Right lobe of liver (tissue), 4 donors: ENCODE measurements at regions not wholly inside any gene's neighbourhood (a gene's known extent, or its start where the extent isn't known, plus 50 kb on each side); places are given as distances from the start of the nearest gene placed in this dataset.

Experiments used
- POLR2A ChIP-seq: fragments of 450-650 bp; IDR thresholded peaks from one replicate; pipeline ENCODE4 v1.6.1; 2017; ENCODE audit warnings: antibody characterized with exemption, mild to moderate bottlenecking
- TF ChIP-seq, protein P1 (sequence below), 4 donors: fragments of 200-600 bp in 3 of 4; fragments of 450-650 bp in 1 of 4; IDR thresholded peaks; one replicate each; pipeline versions ENCODE4 v1.5.1 to v1.8.0; 2016 to 2022; ENCODE audit warnings: antibody characterized with exemption in 4 of 4, mild to moderate bottlenecking in 2 of 4
- donor health status: DM: no; HTN: no; CAD: no.
- donor health status: DM: no; HTN: no; CAD: no.
- donor health status: DM: no; HTN: yes; CAD: no.

- TF ChIP-seq, protein P1, sequence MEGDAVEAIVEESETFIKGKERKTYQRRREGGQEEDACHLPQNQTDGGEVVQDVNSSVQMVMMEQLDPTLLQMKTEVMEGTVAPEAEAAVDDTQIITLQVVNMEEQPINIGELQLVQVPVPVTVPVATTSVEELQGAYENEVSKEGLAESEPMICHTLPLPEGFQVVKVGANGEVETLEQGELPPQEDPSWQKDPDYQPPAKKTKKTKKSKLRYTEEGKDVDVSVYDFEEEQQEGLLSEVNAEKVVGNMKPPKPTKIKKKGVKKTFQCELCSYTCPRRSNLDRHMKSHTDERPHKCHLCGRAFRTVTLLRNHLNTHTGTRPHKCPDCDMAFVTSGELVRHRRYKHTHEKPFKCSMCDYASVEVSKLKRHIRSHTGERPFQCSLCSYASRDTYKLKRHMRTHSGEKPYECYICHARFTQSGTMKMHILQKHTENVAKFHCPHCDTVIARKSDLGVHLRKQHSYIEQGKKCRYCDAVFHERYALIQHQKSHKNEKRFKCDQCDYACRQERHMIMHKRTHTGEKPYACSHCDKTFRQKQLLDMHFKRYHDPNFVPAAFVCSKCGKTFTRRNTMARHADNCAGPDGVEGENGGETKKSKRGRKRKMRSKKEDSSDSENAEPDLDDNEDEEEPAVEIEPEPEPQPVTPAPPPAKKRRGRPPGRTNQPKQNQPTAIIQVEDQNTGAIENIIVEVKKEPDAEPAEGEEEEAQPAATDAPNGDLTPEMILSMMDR (IDR thresholded peaks at IDR 0.05) = no peak
- no peak for TF ChIP-seq POLR2A
These were observed 72.3 kb upstream of the NCOA3 start for GRCh38 chr20:47429409-47429808.
